NT2/D1 (cell line): ENCODE measurements at regions not wholly inside any gene's neighbourhood (a gene's known extent, or its start where the extent isn't known, plus 50 kb on each side); places are given as distances from the start of the nearest gene placed in this dataset.

Experiments
- SUZ12 ChIP-seq: IDR thresholded peaks from 2 replicates; pipeline ENCODE4 v1.6.1; 2011; ENCODE audit not compliant: insufficient read length, insufficient read depth; ENCODE audit errors: extremely low read depth
- ZNF274 ChIP-seq: IDR thresholded peaks from 2 replicates; pipeline ENCODE4 v1.6.1; 2011; ENCODE audit warnings: mild to moderate bottlenecking, low read depth, low read length

DNA sequence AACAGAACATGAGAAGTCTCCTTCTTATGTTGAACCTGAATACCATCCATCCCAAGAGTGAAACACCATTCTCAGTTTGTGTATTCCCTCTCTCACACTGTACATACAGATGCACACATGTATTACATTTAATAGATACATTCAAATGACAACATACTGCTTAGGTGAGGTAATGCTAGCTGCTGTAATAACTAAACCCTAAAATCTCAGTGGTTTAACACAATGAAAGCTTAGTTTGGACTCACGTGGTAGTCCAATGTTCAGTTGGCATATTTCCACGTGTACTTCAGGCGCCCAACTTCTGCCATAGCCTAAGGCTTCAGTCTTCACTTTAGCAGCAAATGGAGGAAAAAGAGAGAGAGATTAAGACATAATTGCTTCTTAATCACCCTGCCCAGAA lies 351.1 kb upstream of the PMFBP1 start:
- no peak for TF ChIP-seq ZNF274
- TF ChIP-seq SUZ12: no peak
